Astrocyte (in vitro differentiated cells and primary cell): ENCODE measurements at regions not wholly inside any gene's neighbourhood (a gene's known extent, or its start where the extent isn't known, plus 50 kb on each side); places are given as distances from the start of the nearest gene placed in this dataset.

ENCODE experiments used
- DNase-seq: peaks from one replicate; pipeline ENCODE4 v3.0.0-alpha.2; 2010; ENCODE audit warnings: low read depth
- FAIRE-seq: peaks from 2 replicates; lab custom pipeline; 2011; peaks lifted over from hg19 to GRCh38; lab: Jason Lieb, UNC
- H2AFZ ChIP-seq: 2 replicates; pipeline ENCODE4 v1.6.0; 2012; ENCODE audit warnings: low read depth, low read length, inconsistent platforms
- H3K27ac ChIP-seq: 2 replicates; pipeline ENCODE4 v1.5.1; 2011; ENCODE audit warnings: low read depth, low read length, inconsistent platforms
- H3K27me3 ChIP-seq: 2 replicates; pipeline ENCODE4 v1.6.0; 2011; ENCODE audit warnings: low read length, inconsistent platforms; ENCODE audit not compliant: insufficient read depth
- H3K36me3 ChIP-seq: 2 replicates; pipeline ENCODE4 v1.5.1; 2011; ENCODE audit warnings: low read length, inconsistent platforms; ENCODE audit not compliant: insufficient read depth
- H3K4me1 ChIP-seq: 2 replicates; pipeline ENCODE4 v1.5.1; 2011; ENCODE audit warnings: low read length, inconsistent platforms; ENCODE audit not compliant: insufficient read depth
- H3K4me2 ChIP-seq: 2 replicates; pipeline ENCODE4 v1.6.0; 2012; ENCODE audit warnings: low read length, inconsistent platforms
- H3K4me3 ChIP-seq: 2 replicates; pipeline ENCODE4 v1.5.1; 2011; ENCODE audit warnings: low read depth, mild to moderate bottlenecking, low read length, inconsistent platforms; ENCODE audit not compliant: insufficient read depth
- H3K79me2 ChIP-seq: 2 replicates; pipeline ENCODE4 v1.6.0; 2012; ENCODE audit warnings: mild to moderate bottlenecking, low read length, inconsistent platforms; ENCODE audit not compliant: insufficient read depth
- H3K9ac ChIP-seq: 2 replicates; pipeline ENCODE4 v1.6.0; 2012; ENCODE audit warnings: mild to moderate bottlenecking, low read length, inconsistent platforms
- H3K9me3 ChIP-seq: 2 replicates; pipeline ENCODE4 v1.5.1; 2012; ENCODE audit warnings: low read depth, mild to moderate bottlenecking, low read length, inconsistent platforms; ENCODE audit not compliant: insufficient read depth
- H4K20me1 ChIP-seq: 2 replicates; pipeline ENCODE4 v1.6.0; 2012; ENCODE audit warnings: low read length, inconsistent platforms; ENCODE audit not compliant: insufficient read depth
- H3K27ac Mint-ChIP-seq: one replicate; pipeline ENCODE4 v1.8.0; 2021; ENCODE audit warnings: mild to moderate bottlenecking, mixed read lengths; ENCODE audit not compliant: unreplicated experiment
- H3K27me3 Mint-ChIP-seq: one replicate; pipeline ENCODE4 v1.8.0; 2021; ENCODE audit warnings: low read depth, mixed read lengths; ENCODE audit not compliant: unreplicated experiment
- H3K36me3 Mint-ChIP-seq: one replicate; pipeline ENCODE4 v1.8.0; 2021; ENCODE audit warnings: low read depth, mixed read lengths; ENCODE audit not compliant: unreplicated experiment
- H3K4me1 Mint-ChIP-seq: one replicate; pipeline ENCODE4 v1.8.0; 2021; ENCODE audit warnings: low read depth, mixed read lengths; ENCODE audit not compliant: unreplicated experiment
- H3K4me3 Mint-ChIP-seq: one replicate; pipeline ENCODE4 v1.8.0; 2021; ENCODE audit warnings: mild to moderate bottlenecking, moderate library complexity, mixed read lengths; ENCODE audit not compliant: unreplicated experiment
- H3K9me3 Mint-ChIP-seq: one replicate; pipeline ENCODE4 v1.8.0; 2021; ENCODE audit warnings: mild to moderate bottlenecking, mixed read lengths; ENCODE audit not compliant: unreplicated experiment
- CTCF ChIP-seq: IDR thresholded peaks from 2 replicates; pipeline ENCODE4 v1.5.1; 2011; ENCODE audit warnings: low read depth, mild to moderate bottlenecking, inconsistent platforms, low read length, moderate library complexity; ENCODE audit not compliant: insufficient read depth
- EZH2 ChIP-seq: IDR thresholded peaks from 2 replicates; pipeline ENCODE4 v1.6.1; 2012; ENCODE audit warnings: mild to moderate bottlenecking, low read length, inconsistent platforms; ENCODE audit not compliant: insufficient read depth

- H3K4me2 ChIP-seq = no peak overlapping the region
- no peak overlapping the region for H2AFZ ChIP-seq
- H3K27me3 ChIP-seq = no peaks in the 10 kb centered on the region
- no peak for TF ChIP-seq CTCF
- no peak overlapping the region for H3K27ac ChIP-seq
- Mint-ChIP-seq H3K27me3 (peaks cover 45% of the 10 kb centered on the region), H3K4me3 (no peak overlapping the region), H3K36me3 (no peaks in the 10 kb centered on the region), H3K27ac (no peak overlapping the region), H3K9me3 (no peaks in the 10 kb centered on the region), H3K4me1 (no peaks in the 10 kb centered on the region)
- H3K9ac ChIP-seq = no peak overlapping the region
- H3K4me3 ChIP-seq = no peak overlapping the region
- H3K79me2 ChIP-seq = no peaks in the 10 kb centered on the region
- no peaks in the 10 kb centered on the region for H3K36me3 ChIP-seq
- H3K4me1 ChIP-seq = no peaks in the 10 kb centered on the region
- H3K9me3 ChIP-seq = no peaks in the 10 kb centered on the region
- FAIRE-seq = no peak
- no peak for DNase-seq
- no peaks in the 10 kb centered on the region for H4K20me1 ChIP-seq
Measured at GRCh38 chr12:114895081-114895480, 211.1 kb upstream of the TBX3 start.

DNA sequence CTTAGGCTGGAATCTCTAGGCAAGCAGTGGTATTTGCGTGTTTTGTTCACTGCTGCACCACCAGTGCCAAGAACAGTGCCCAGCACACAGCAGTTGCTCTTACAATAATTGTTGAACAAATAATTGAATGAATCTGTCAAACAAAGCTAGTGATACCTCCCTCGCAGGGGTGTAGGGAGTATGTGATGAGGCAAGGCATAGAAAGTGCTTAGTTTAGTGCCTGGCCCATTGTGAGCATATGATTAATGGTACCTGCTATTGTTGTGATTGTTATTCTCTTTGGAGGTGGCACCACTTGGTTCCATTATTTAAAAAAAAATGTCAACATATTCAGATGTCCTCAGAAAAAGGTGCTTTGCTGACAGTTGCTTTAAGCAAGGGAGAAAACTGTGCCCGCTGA lies 210.1 kb upstream of the TBX3 start:
- H3K4me3 ChIP-seq = no peak overlapping the region

More for the DNA sequence above, 210.1 kb upstream of the TBX3 start:
- no peaks in the 10 kb centered on the region for H4K20me1 ChIP-seq
- H3K36me3 Mint-ChIP-seq = no peaks in the 10 kb centered on the region
- H3K9me3 ChIP-seq = no peaks in the 10 kb centered on the region
- H3K27ac Mint-ChIP-seq = no peak overlapping the region
- H3K9ac ChIP-seq = no peak overlapping the region
- H3K27me3 ChIP-seq = no peaks in the 10 kb centered on the region
- TF ChIP-seq CTCF = no peak
- no peak for TF ChIP-seq EZH2
- H3K79me2 ChIP-seq = no peaks in the 10 kb centered on the region
- no peak overlapping the region for H3K27ac ChIP-seq
- no peak overlapping the region for H2AFZ ChIP-seq
- H3K4me2 ChIP-seq = no peak overlapping the region
- no peaks in the 10 kb centered on the region for H3K4me1 Mint-ChIP-seq
- FAIRE-seq = no peak
- no peaks in the 10 kb centered on the region for H3K36me3 ChIP-seq
- H3K4me1 ChIP-seq = no peaks in the 10 kb centered on the region
- no peaks in the 10 kb centered on the region for H3K9me3 Mint-ChIP-seq
- H3K27me3 Mint-ChIP-seq = peaks cover 45% of the 10 kb centered on the region
- no peak for DNase-seq
- no peak overlapping the region for H3K4me3 Mint-ChIP-seq
